WTC11 (cell line): ENCODE measurements at regions not wholly inside any gene's neighbourhood (a gene's known extent, or its start where the extent isn't known, plus 50 kb on each side); places are given as distances from the start of the nearest gene placed in this dataset.

Experiments
- CTCF ChIP-seq: fragments of 200-600 bp; IDR thresholded peaks from 2 replicates; pipeline ENCODE4 v1.8.0; 2022; ENCODE audit warnings: antibody characterized with exemption
- KAT7 ChIP-seq: sonication (generic); formaldehyde crosslinking; IDR thresholded peaks from 2 replicates; pipeline ENCODE4 v1.8.1; 2023; ENCODE audit warnings: missing genetic modification reagents, mild to moderate bottlenecking, borderline replicate concordance
- MAX ChIP-seq: sonication (generic); formaldehyde crosslinking; IDR thresholded peaks from 2 replicates; pipeline ENCODE4 v1.8.0; 2022; ENCODE audit warnings: mild to moderate bottlenecking, missing genetic modification reagents
- NR1H2 ChIP-seq: sonication (generic); formaldehyde crosslinking; IDR thresholded peaks from 2 replicates; pipeline ENCODE4 v1.9.0; 2021; ENCODE audit warnings: mild to moderate bottlenecking, moderate library complexity, missing genetic modification reagents
- SMAD3 ChIP-seq: sonication (generic); formaldehyde crosslinking; IDR thresholded peaks from 2 replicates; pipeline ENCODE4 v1.8.0; 2022; ENCODE audit warnings: missing genetic modification reagents, mild to moderate bottlenecking, borderline replicate concordance

- TF ChIP-seq MAX (CRISPR knock-in tag) (no peak), SMAD3 (no peak), CTCF (no peak), KAT7 (no peak), NR1H2 (no peak)
Measured at GRCh38 chr22:49564054-49564453, 263.6 kb downstream of the BRD1 start.
